Fibroblast of lung (primary cell): ENCODE measurements at regions not wholly inside any gene's neighbourhood (a gene's known extent, or its start where the extent isn't known, plus 50 kb on each side); places are given as distances from the start of the nearest gene placed in this dataset.

Experiments
- DNase-seq, 2 donors: peaks; one replicate each; pipeline versions ENCODE4 v3.0.0 to v3.0.0-alpha.2; 2010; ENCODE audit warnings: low read depth in 2 of 2
- H2AFZ ChIP-seq: 2 replicates; pipeline ENCODE4 v1.5.1; 2012; ENCODE audit warnings: low read length, control low read depth, inconsistent platforms
- H3K27ac ChIP-seq: 2 replicates; pipeline ENCODE4 v1.5.1; 2011; ENCODE audit warnings: low read length, control low read depth; ENCODE audit not compliant: insufficient read depth
- H3K27me3 ChIP-seq: 2 replicates; pipeline ENCODE4 v1.5.1; 2011; ENCODE audit warnings: mild to moderate bottlenecking, low read length; ENCODE audit not compliant: control insufficient read depth, insufficient read depth
- H3K36me3 ChIP-seq: 2 replicates; pipeline ENCODE4 v1.5.1; 2011; ENCODE audit warnings: low read length; ENCODE audit not compliant: control insufficient read depth, insufficient read depth
- H3K4me1 ChIP-seq: 2 replicates; pipeline ENCODE4 v1.5.1; 2011; ENCODE audit warnings: low read length; ENCODE audit not compliant: control insufficient read depth, insufficient read depth; ENCODE audit errors: extremely low read depth
- H3K4me2 ChIP-seq: 2 replicates; pipeline ENCODE4 v1.5.1; 2011; ENCODE audit warnings: low read length, control low read depth; ENCODE audit not compliant: insufficient read depth; ENCODE audit errors: extremely low read depth
- H3K4me3 ChIP-seq, 4 experiments: fragments of 200-600 bp in 1 of 4; sonication (generic) in 1 of 4; replicated peaks in 1 of 4; 2 replicates each; pipeline ENCODE4 v1.5.1; 2011 to 2016; ENCODE audit warnings: low read length in 4 of 4, low read depth in 3 of 4, mild to moderate bottlenecking in 3 of 4, control low read depth in 2 of 4, inconsistent platforms in 1 of 4, mixed read lengths in 1 of 4; ENCODE audit not compliant: insufficient read depth in 1 of 4; ENCODE audit errors: control extremely low read depth in 1 of 4
- H3K79me2 ChIP-seq: 2 replicates; pipeline ENCODE4 v1.5.1; 2012; ENCODE audit warnings: mild to moderate bottlenecking, low read length, inconsistent platforms; ENCODE audit not compliant: control insufficient read depth, insufficient read depth
- H3K9ac ChIP-seq: 2 replicates; pipeline ENCODE4 v1.5.1; 2011; ENCODE audit warnings: mild to moderate bottlenecking, low read length, control low read depth; ENCODE audit not compliant: insufficient read depth
- H3K9me3 ChIP-seq: 2 replicates; pipeline ENCODE4 v1.5.1; 2012; ENCODE audit warnings: low read depth, low read length; ENCODE audit not compliant: control insufficient read depth, insufficient read depth
- H4K20me1 ChIP-seq: 2 replicates; pipeline ENCODE4 v1.5.1; 2011; ENCODE audit warnings: low read length; ENCODE audit not compliant: control insufficient read depth, insufficient read depth; ENCODE audit errors: extremely low read depth
- CTCF ChIP-seq, 2 donors: IDR thresholded peaks in 1 of 2; conservative IDR thresholded peaks in 1 of 2; 1 replicate in 1 of 2; 2 replicates in 1 of 2; pipeline ENCODE4 v1.5.1; 2011 to 2012; ENCODE audit warnings: low read length in 2 of 2, control low read depth in 1 of 2, inconsistent platforms in 1 of 2, low read depth in 1 of 2, mild to moderate bottlenecking in 1 of 2
- EZH2 ChIP-seq: IDR thresholded peaks from 2 replicates; pipeline ENCODE4 v1.5.1; 2012; ENCODE audit warnings: low read length, control low read depth, mild to moderate bottlenecking; ENCODE audit errors: missing control alignments

DNA sequence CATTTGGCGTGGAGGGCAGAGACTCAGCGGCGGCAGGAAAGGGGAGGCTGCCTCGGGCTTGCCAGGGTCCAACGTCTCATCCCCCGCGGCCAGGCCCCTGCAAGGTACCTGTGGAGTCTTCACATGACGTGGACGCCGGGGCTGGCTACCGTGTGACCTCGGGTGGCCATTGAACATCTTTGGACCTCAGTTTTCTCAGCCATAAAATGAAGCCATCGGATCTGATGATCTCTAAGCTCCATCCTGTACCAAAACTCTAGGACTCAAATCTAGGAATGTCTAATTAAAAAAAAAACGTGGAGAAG is 141.8 kb upstream of the KCNE2 start:
- Histone ChIP-seq H3K79me2 (no peaks in the 10 kb centered on the region), H3K9ac (no peak overlapping the region), H3K27ac (no peak overlapping the region), H3K4me3 (no peak overlapping the region), H4K20me1 (no peaks in the 10 kb centered on the region), H3K9me3 (no peaks in the 10 kb centered on the region), H3K4me1 (no peaks in the 10 kb centered on the region), H2AFZ (no peak overlapping the region), H3K4me2 (no peak overlapping the region), H3K36me3 (no peaks in the 10 kb centered on the region), H3K27me3 (no peaks in the 10 kb centered on the region)
- no peak for TF ChIP-seq CTCF (conservative IDR thresholded peaks at IDR 0.05 in 1 of 2, IDR thresholded peaks at IDR 0.05 in 1 of 2; ENCODE audit: low read depth in 1 of 2, low read length in 2 of 2)
- no peak for TF ChIP-seq EZH2
- no peak for DNase-seq

DNA sequence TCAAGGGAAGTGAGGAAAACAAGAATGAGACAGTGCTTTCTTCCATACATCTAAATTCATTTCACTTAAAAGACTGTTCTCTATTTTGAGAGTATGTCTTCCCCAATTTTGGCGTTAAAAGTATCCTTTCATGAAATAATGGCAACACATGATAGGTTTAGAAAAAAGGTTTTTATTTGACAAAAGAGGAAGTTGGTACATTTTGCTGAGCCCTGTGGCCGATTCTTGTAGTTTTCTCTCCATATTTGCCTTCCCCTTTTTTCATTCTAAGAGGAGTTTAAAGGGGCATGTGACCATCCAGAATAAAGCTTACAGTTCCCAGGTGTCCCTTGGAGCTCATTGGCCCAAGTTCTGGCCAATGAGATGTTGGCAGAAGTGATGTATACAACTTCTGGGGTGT is 140.4 kb upstream of the KCNE2 start:
- no peak overlapping the region for H3K4me2 ChIP-seq
- no peaks in the 10 kb centered on the region for H3K79me2 ChIP-seq
- no peaks in the 10 kb centered on the region for H3K36me3 ChIP-seq
- no peak overlapping the region for H3K4me3 ChIP-seq
- TF ChIP-seq CTCF (conservative IDR thresholded peaks at IDR 0.05 in 1 of 2, IDR thresholded peaks at IDR 0.05 in 1 of 2; ENCODE audit: low read depth in 1 of 2, low read length in 2 of 2) = no peak
- no peak for TF ChIP-seq EZH2
- H3K9me3 ChIP-seq = no peaks in the 10 kb centered on the region
- H3K4me1 ChIP-seq = no peaks in the 10 kb centered on the region
- DNase-seq = no peak
- H3K27ac ChIP-seq = no peak overlapping the region
- H3K27me3 ChIP-seq = no peaks in the 10 kb centered on the region
- H2AFZ ChIP-seq = no peak overlapping the region
- H3K9ac ChIP-seq = no peak overlapping the region
- H4K20me1 ChIP-seq = no peaks in the 10 kb centered on the region

GRCh38 chr21:34227386-34227852 is 136.4 kb upstream of the KCNE2 start:
- Histone ChIP-seq H3K9ac (no peak overlapping the region), H3K9me3 (no peaks in the 10 kb centered on the region), H3K27me3 (no peaks in the 10 kb centered on the region), H2AFZ (no peak overlapping the region), H3K79me2 (no peaks in the 10 kb centered on the region), H3K36me3 (no peaks in the 10 kb centered on the region), H3K27ac (no peak overlapping the region), H3K4me1 (no peaks in the 10 kb centered on the region), H4K20me1 (no peaks in the 10 kb centered on the region), H3K4me2 (no peak overlapping the region), H3K4me3 (no peak overlapping the region)
- peak; percentile 75 to 77 for DNase-seq
- TF ChIP-seq EZH2 = no peak
- TF ChIP-seq CTCF (conservative IDR thresholded peaks at IDR 0.05 in 1 of 2, IDR thresholded peaks at IDR 0.05 in 1 of 2; ENCODE audit: low read depth in 1 of 2, low read length in 2 of 2) = no peak
